Breast epithelium (tissue), 3 donors: ENCODE measurements at regions not wholly inside any gene's neighbourhood (a gene's known extent, or its start where the extent isn't known, plus 50 kb on each side); places are given as distances from the start of the nearest gene placed in this dataset.

Source experiments
- POLR2A ChIP-seq: fragments of 450-650 bp; IDR thresholded peaks from one replicate; pipeline ENCODE4 v1.6.1; 2016; ENCODE audit warnings: antibody characterized with exemption, mild to moderate bottlenecking, moderate library complexity
- POLR2AphosphoS5 ChIP-seq, 3 donors: sonication (generic); formaldehyde crosslinking; IDR thresholded peaks; one replicate each; pipeline ENCODE4 v1.6.1; 2017; ENCODE audit warnings: antibody characterized with exemption in 3 of 3
- TF ChIP-seq, protein P1 (sequence below), 3 donors: fragments of 450-650 bp; IDR thresholded peaks; one replicate each; pipeline ENCODE4 v1.5.1; 2016 to 2017; ENCODE audit warnings: antibody characterized with exemption in 3 of 3, mild to moderate bottlenecking in 3 of 3, moderate library complexity in 3 of 3

DNA sequence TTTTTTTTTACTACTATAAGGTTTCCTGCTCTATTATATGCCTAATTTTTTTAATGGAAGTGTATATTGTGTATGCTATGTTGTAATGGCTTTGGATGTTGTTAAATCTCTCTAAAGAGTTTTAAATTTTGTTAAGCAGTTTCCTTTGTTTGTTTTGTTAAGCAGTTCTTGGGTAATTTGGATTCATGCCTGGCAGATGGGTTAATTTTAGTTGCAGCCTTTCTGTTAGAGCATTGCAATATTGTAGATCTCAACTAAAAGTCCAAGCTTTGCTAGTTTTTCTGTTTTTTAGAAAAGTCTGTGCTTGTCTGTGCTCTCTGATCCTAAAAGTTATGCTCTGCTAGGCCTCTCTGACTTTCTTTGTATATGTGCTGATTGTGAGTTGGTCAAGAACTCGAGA is 1229.0 kb upstream of the NRXN1 start:
- TF ChIP-seq, protein P1, sequence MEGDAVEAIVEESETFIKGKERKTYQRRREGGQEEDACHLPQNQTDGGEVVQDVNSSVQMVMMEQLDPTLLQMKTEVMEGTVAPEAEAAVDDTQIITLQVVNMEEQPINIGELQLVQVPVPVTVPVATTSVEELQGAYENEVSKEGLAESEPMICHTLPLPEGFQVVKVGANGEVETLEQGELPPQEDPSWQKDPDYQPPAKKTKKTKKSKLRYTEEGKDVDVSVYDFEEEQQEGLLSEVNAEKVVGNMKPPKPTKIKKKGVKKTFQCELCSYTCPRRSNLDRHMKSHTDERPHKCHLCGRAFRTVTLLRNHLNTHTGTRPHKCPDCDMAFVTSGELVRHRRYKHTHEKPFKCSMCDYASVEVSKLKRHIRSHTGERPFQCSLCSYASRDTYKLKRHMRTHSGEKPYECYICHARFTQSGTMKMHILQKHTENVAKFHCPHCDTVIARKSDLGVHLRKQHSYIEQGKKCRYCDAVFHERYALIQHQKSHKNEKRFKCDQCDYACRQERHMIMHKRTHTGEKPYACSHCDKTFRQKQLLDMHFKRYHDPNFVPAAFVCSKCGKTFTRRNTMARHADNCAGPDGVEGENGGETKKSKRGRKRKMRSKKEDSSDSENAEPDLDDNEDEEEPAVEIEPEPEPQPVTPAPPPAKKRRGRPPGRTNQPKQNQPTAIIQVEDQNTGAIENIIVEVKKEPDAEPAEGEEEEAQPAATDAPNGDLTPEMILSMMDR (IDR thresholded peaks at IDR 0.05) = no peak
- TF ChIP-seq POLR2A (no peak), POLR2AphosphoS5 (IDR thresholded peaks at IDR 0.05) (no peak)
